Medulla oblongata (tissue), 1 donor: ENCODE measurements at regions not wholly inside any gene's neighbourhood (a gene's known extent, or its start where the extent isn't known, plus 50 kb on each side); places are given as distances from the start of the nearest gene placed in this dataset.
A peak's percentile ranks its signal among the peaks of the same experiment; 100 is the strongest.
"Not testable (repeated sequence)": the region's sequence is repeated elsewhere in the genome, so short reads cannot be mapped to it uniquely, and the experiment has no call there.

Experiments
- DNase-seq: peaks from one replicate; pipeline ENCODE4 v3.0.0-alpha.2; 2015; ENCODE audit errors: extremely low spot score

- not testable (repeated sequence) for DNase-seq
These were observed 260.2 kb downstream of the CEMIP2 start for GRCh38 chr9:71508141-71508540.

- no peak for DNase-seq
These were observed 261.5 kb downstream of the CEMIP2 start for GRCh38 chr9:71506821-71507220.

- DNase-seq = no peak
These were observed 263.7 kb downstream of the CEMIP2 start for GRCh38 chr9:71504636-71505035.

GRCh38 chr9:71498691-71499090 lies 269.6 kb downstream of the CEMIP2 start:
- no peak for DNase-seq

- no peak for DNase-seq
These were observed 277.5 kb downstream of the CEMIP2 start for GRCh38 chr9:71490810-71491209.

GRCh38 chr9:71487061-71487460 lies 281.3 kb downstream of the CEMIP2 start:
- DNase-seq = no peak

GRCh38 chr9:71485326-71485725 lies 283.0 kb downstream of the CEMIP2 start:
- DNase-seq = no peak

- DNase-seq = peak; percentile 34
These were observed 284.9 kb downstream of the CEMIP2 start for GRCh38 chr9:71483436-71483835.

GRCh38 chr9:71479621-71480020 lies 288.7 kb downstream of the CEMIP2 start:
- no peak for DNase-seq

GRCh38 chr9:71472400-71472799 lies 295.9 kb downstream of the CEMIP2 start:
- no peak for DNase-seq

GRCh38 chr9:71465392-71465791 lies 302.9 kb downstream of the CEMIP2 start:
- DNase-seq = no peak

GRCh38 chr9:71459082-71459481 lies 309.2 kb downstream of the CEMIP2 start:
- DNase-seq = no peak

- peak; percentile 9 for DNase-seq
These were observed 321.6 kb downstream of the CEMIP2 start for GRCh38 chr9:71446473-71447411.

- DNase-seq = no peak
These were observed 322.2 kb downstream of the CEMIP2 start for GRCh38 chr9:71446106-71446472.

GRCh38 chr9:71442937-71443336 lies 321.5 kb upstream of the TRPM3 start:
- DNase-seq = no peak

- DNase-seq = no peak
These were observed 319.8 kb upstream of the TRPM3 start for GRCh38 chr9:71441266-71441665.

GRCh38 chr9:71431931-71432330 lies 310.5 kb upstream of the TRPM3 start:
- no peak for DNase-seq

GRCh38 chr9:71407341-71407740 lies 285.9 kb upstream of the TRPM3 start:
- DNase-seq = not testable (repeated sequence)

GRCh38 chr9:71403106-71403505 lies 281.7 kb upstream of the TRPM3 start:
- no peak for DNase-seq

- DNase-seq = no peak
These were observed 271.6 kb upstream of the TRPM3 start for GRCh38 chr9:71393005-71393404.

GRCh38 chr9:71384343-71384742 lies 262.9 kb upstream of the TRPM3 start:
- DNase-seq = no peak

- DNase-seq = no peak
These were observed 262.0 kb upstream of the TRPM3 start for GRCh38 chr9:71383308-71383940.

GRCh38 chr9:71368157-71368556 lies 246.7 kb upstream of the TRPM3 start:
- peak; percentile 7 for DNase-seq
